HG03442 (cell line): ENCODE measurements at regions not wholly inside any gene's neighbourhood (a gene's known extent, or its start where the extent isn't known, plus 50 kb on each side); places are given as distances from the start of the nearest gene placed in this dataset.

Source experiments
- ATAC-seq: cut with Tn5 transposase; IDR thresholded peaks from one replicate; pipeline ENCODE4 v1.9.1; 2021; ENCODE audit warnings: mild to moderate bottlenecking, moderate library complexity; ENCODE audit not compliant: unreplicated experiment

DNA sequence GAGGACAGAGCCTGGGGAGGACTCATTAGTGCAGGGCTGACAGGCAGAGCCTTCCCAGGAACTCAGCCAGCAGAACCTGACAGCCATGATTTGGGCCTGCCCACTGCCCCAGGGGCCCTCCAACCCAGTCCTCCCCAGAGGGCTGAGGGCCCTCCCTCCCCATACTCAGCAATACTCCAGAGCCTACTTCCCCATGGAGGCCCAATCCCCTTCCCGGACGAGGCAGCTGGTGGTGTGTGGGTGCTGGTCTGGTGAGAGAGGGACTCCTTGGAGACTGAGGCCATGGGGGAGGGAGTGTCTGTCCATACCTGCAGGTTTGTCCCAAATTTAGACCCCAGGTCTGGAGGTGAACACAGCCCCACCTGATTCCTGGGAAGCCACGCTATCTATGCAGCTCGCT, 120.9 kb upstream of the MLN start:
- no peak for ATAC-seq

- ATAC-seq = no peak
Measured at GRCh38 chr6:33923857-33924514, 120.2 kb upstream of the MLN start.

GRCh38 chr6:33921745-33922144, 117.9 kb upstream of the MLN start:
- no peak for ATAC-seq

DNA sequence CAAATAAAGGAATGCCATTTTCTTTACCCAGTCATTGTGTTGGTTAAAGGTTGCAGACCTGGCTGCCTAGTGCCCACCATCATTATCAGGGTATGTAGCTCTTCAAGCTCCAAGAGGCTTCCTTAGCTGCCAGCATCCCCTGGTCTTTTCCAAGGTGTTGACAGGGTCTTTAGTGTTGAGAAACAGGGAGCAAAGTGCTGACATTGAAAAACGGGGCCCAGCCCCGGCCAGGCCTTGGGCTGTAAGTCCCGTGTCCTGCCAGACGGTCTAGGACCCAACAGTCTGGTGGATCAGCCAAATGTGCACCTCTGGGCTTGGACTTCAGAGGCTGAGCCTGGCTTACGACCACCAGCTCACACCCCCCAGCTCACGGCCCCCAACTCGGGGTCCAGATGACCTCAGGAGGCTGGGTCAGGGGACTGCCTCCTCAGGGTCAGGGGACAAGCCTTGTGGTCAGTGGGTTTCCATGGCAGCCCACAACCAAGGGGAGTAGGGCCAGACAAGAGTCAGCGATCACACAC, 114.4 kb upstream of the MLN start:
- no peak for ATAC-seq

GRCh38 chr6:33915134-33915533, 111.3 kb upstream of the MLN start:
- no peak for ATAC-seq

GRCh38 chr6:33914645-33915044, 110.8 kb upstream of the MLN start:
- ATAC-seq = no peak

DNA sequence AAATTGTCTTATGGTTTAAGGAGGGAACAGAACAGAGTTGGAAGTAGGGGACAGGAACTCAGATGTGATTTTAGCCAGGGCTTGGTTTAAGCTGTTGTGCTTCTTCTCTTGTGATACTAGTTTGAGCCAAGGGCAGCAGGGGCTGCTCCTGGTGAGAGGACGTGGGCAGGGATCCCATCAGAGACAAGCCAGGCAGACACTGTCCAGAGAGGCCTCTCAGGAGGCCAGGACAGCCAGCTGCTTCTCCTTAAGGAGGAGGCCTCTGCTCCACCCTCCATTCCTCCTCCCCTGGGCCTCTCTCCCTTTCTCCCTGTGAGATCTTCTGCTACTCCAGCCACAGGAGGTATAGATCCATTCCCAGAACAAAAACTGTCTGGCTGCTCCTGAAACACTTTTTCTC, 108.4 kb upstream of the MLN start:
- no peak for ATAC-seq

- ATAC-seq = no peak
Measured at GRCh38 chr6:33911488-33911887, 107.7 kb upstream of the MLN start.

- ATAC-seq = no peak
Measured at GRCh38 chr6:33910594-33910993, 106.8 kb upstream of the MLN start.

GRCh38 chr6:33909737-33910136, 105.9 kb upstream of the MLN start:
- no peak for ATAC-seq

- ATAC-seq = no peak
Measured at GRCh38 chr6:33908025-33908424, 104.2 kb upstream of the MLN start.

GRCh38 chr6:33907227-33907626, 103.4 kb upstream of the MLN start:
- no peak for ATAC-seq

DNA sequence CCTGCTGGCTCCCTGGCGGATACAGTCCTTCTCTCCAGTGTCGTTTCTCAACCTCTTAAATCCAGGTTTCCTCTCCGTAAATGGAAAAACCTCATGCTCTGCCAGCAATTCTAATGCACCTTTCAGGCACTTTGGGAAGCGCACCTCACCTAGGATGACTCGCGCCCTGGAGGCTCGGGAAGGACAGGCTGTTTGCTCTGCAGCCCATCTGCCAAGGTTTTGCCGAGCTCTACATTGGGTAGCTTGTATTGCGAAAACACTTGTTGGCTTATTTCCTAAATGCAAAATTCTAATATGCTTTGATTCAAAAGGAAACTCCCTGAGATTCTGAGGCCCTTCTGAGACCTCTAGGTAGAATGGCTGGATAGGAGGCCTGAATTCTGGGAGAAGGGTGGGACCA, 102.6 kb upstream of the MLN start:
- ATAC-seq = no peak

DNA sequence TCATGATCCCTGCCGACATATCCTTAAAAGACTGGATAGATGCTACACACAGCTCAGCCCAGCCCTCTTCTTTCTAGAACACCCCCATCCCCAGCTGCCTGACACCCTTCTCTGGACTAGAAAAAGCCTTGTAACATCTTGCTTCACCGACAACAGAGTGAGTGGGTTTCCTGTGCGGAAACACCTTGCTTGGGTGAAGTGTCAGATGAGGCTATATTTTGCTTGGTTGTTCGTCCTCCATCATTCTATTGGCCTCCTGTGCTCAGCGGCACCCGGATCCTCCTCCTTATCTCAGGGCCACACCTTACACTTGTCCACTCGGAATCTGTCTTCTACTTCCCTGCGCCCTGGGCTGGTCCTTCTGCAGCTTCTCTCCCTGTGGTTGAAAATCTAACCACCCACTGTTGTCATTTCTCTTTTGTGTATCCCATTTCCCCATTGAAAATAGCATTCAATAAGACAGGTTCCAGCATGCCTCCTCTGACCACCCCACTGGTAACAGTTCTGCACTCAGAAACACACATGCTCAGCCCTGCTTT, 101.3 kb upstream of the MLN start:
- no peak for ATAC-seq

DNA sequence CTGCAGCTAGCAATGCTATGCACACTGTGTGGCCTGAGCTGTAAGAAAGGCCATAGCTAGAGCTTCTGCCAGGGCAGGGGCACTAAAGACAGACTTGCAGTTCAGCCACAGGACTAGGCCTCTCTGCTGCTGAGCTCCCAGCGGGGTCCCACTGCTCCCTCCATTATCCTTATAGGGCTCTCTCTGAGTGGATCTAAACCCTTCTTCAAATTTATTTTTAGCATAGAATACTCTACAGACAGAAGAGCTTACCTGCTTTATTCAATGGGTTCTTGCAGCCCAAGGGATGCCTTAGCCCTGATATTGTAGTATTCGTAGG, 100.9 kb upstream of the MLN start:
- no peak for ATAC-seq

GRCh38 chr6:33904050-33904746, 100.4 kb upstream of the MLN start:
- ATAC-seq = peak; percentile 74

DNA sequence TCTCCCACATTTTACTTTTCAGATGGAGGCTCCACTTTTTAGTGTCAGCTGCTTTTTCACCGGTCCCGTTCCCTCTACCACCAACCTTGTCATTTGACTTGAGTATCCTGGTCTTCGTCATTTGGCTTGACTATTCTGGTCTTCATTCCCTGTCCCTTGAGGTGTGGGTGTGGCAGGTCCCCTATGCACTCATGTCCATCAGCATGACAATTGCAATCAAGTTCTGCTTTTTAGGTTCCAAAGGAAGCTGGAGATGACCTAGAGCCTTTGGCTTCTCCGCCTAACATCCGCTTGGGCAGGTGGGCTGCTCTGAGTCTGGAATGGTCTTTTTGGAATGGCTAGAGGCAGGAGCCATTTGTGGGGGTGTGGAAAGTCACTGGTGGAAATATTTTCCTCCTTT, 99.8 kb upstream of the MLN start:
- ATAC-seq = no peak

- no peak for ATAC-seq
Measured at GRCh38 chr6:33902457-33902853, 98.7 kb upstream of the MLN start.

- no peak for ATAC-seq
Measured at GRCh38 chr6:33901822-33902456, 98.1 kb upstream of the MLN start.

- no peak for ATAC-seq
Measured at GRCh38 chr6:33898771-33899170, 95.0 kb upstream of the MLN start.

DNA sequence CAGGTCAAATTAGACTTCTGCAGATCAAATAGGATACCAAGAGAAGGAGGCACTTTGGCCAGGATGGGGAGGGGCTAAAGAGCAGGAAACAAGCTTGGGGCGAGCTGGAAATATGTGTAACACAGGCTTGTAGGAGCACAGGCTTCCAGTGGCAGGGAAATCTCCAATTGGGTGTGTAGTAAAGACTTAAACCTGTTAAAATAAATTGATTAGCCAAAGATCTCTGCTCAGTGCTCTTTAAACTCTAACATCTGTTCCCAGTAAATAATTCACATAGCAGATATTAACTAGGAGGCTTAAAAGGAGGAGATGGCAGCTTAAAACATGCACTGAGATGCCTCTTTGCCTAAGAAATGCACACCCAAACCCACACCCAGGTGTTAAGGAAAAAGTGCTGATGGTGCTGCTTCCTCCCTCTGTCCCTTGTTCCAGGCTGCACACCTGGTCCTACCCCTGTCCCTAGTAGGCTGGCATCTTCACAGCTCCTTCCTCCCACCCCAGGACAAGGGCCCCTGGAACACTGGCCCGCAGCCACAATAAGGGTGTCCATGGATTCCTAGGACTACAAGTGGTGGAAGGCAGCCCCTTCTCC, 93.5 kb upstream of the MLN start:
- no peak for ATAC-seq
